Nephron progenitor cell (in vitro differentiated cells): ENCODE measurements at regions not wholly inside any gene's neighbourhood (a gene's known extent, or its start where the extent isn't known, plus 50 kb on each side); places are given as distances from the start of the nearest gene placed in this dataset.

Experiments
- DNase-seq: peaks from one replicate; pipeline ENCODE4 v3.0.0; 2021
- H3K27ac Mint-ChIP-seq: 2 replicates; pipeline ENCODE4 v1.8.0; 2021; ENCODE audit warnings: mild to moderate bottlenecking, moderate library complexity, mixed read lengths
- H3K27me3 Mint-ChIP-seq: 2 replicates; pipeline ENCODE4 v1.8.0; 2021; ENCODE audit warnings: mild to moderate bottlenecking, low read depth, mixed read lengths; ENCODE audit not compliant: poor library complexity
- H3K36me3 Mint-ChIP-seq: 2 replicates; pipeline ENCODE4 v1.8.0; 2021; ENCODE audit warnings: low read depth, mixed read lengths
- H3K4me1 Mint-ChIP-seq: 2 replicates; pipeline ENCODE4 v1.8.0; 2021; ENCODE audit warnings: mixed read lengths
- H3K4me3 Mint-ChIP-seq: 2 replicates; pipeline ENCODE4 v1.8.0; 2021; ENCODE audit warnings: mild to moderate bottlenecking, moderate library complexity, mixed read lengths
- H3K9me3 Mint-ChIP-seq: 2 replicates; pipeline ENCODE4 v1.8.0; 2021; ENCODE audit warnings: mild to moderate bottlenecking, moderate library complexity, mixed read lengths
- TF ChIP-seq, protein P1 (sequence below): fragments of 200-600 bp; sonication (generic); IDR thresholded peaks from 2 replicates; pipeline ENCODE4 v1.5.0; 2021; ENCODE audit warnings: antibody characterized with exemption

DNA sequence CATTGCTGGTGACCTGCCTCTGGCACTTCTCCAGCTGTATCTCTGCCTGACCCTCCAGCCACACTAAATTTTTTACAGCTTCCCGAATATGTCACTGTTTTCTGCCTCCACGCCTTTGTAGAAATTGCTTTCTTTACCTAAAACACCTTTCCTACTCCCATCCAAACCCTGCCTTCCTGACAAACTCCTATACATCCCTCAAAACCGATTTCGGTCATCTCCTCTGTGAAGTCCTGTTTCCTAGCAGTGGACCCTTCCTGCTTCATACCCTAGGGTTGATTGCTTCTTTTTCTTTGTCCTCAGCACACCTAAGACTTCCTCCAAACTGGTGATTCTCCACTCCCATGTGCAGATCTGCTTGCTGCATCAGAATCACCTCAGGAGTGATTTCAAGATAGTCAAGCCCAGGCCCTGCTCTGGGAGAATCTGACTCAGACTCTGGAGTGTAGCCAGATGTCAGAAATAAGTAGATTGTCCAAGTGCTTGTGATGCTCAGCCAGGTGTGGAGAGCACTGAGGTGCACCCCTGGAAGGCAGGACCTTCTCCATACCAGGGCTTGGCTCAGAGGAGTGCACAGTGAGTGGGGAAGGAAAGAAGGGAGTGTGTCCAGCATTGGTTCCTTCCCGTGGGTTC, 184.2 kb downstream of the COPRS start:
- Mint-ChIP-seq H3K4me1 (no peaks in the 10 kb centered on the region), H3K27me3 (peaks cover 24% of the 10 kb centered on the region), H3K36me3 (no peaks in the 10 kb centered on the region), H3K9me3 (peaks cover 16% of the 10 kb centered on the region), H3K4me3 (no peak overlapping the region), H3K27ac (no peak overlapping the region)
- TF ChIP-seq, protein P1, sequence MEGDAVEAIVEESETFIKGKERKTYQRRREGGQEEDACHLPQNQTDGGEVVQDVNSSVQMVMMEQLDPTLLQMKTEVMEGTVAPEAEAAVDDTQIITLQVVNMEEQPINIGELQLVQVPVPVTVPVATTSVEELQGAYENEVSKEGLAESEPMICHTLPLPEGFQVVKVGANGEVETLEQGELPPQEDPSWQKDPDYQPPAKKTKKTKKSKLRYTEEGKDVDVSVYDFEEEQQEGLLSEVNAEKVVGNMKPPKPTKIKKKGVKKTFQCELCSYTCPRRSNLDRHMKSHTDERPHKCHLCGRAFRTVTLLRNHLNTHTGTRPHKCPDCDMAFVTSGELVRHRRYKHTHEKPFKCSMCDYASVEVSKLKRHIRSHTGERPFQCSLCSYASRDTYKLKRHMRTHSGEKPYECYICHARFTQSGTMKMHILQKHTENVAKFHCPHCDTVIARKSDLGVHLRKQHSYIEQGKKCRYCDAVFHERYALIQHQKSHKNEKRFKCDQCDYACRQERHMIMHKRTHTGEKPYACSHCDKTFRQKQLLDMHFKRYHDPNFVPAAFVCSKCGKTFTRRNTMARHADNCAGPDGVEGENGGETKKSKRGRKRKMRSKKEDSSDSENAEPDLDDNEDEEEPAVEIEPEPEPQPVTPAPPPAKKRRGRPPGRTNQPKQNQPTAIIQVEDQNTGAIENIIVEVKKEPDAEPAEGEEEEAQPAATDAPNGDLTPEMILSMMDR, result no peak
- DNase-seq, result no peak

DNA sequence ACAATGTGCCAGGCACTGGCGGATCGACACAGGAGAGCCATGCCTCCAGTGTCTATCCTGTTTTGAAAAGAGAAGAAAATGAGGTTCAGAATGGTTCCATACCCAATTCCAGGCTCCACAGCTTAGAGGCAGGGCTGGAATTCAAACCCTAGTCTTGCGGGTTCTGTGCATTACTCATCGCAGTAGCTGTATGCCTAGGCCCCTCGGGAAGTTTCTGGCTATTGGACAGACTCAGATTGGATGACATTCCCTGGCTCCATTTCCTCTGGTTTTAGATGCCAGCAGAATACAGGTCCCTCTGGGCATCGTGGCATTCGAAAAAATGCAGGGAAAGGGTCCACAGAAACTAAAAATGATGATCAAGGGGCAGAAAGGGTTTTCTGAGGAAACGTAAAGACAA, 184.7 kb downstream of the COPRS start:
- TF ChIP-seq, protein P1, result no peak
- no peaks in the 10 kb centered on the region for H3K4me1 Mint-ChIP-seq
- H3K36me3 Mint-ChIP-seq, result no peaks in the 10 kb centered on the region
- H3K9me3 Mint-ChIP-seq, result peaks cover 21% of the 10 kb centered on the region
- H3K27ac Mint-ChIP-seq, result no peak overlapping the region
- DNase-seq, result no peak
- H3K27me3 Mint-ChIP-seq, result peaks cover 27% of the 10 kb centered on the region
- no peak overlapping the region for H3K4me3 Mint-ChIP-seq

DNA sequence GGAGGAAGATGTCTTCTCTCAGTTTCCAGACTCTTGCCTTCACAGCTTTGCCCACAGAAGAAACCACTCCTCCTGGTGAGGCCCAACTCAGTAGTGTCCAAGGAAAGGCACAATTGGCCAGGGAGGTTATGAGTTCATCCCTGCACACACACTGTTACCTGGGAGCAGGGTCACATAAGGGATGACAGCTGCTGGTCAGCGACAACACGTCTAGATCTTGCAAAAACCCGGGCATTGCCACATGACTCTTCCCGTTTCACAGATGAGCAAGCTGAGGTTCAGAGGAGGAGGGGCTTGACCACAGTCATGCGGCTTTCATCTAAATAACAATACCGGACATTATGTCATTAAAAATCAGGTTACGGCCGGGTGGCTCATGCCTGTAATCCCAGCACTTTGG, 186.0 kb downstream of the COPRS start:
- no peak overlapping the region for H3K4me3 Mint-ChIP-seq
- H3K27me3 Mint-ChIP-seq, result peaks cover 30% of the 10 kb centered on the region
- H3K4me1 Mint-ChIP-seq, result no peaks in the 10 kb centered on the region
- no peak for DNase-seq
- TF ChIP-seq, protein P1, result no peak
- no peak overlapping the region for H3K27ac Mint-ChIP-seq
- peaks cover 30% of the 10 kb centered on the region for H3K9me3 Mint-ChIP-seq
- H3K36me3 Mint-ChIP-seq, result no peaks in the 10 kb centered on the region

DNA sequence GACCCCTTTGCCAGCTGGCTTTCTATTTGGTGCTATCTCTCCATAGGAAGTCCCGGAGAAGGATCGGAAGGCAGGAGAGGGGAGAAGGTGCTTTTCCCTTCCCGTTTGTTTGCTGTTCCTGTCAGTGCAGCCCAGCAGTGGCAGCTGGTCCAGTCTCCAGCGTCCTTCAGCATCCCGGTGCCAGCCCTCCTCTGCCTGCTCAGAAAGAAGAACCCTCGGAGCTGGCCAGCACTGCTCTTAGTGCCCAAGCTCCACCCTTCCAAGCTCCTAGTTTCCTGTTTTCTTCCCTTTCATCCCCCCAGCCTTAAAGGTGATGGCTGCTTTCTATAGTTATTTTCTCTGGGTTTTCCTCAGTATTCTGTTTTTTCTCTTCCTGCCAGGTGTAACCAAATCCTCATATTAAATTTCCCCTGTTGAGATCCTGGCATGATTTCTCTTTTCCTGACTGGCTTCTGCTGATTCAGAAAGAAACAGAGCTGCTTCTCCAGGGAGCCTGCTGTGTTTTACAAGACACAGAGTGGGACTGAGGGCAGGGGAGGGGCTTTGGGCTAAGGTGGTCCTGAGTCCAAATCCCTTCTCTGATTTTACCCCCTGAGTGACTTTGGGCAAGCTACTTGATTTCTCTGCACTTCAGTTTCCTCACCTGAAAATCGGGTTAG, 186.8 kb downstream of the COPRS start:
- no peaks in the 10 kb centered on the region for H3K4me1 Mint-ChIP-seq
- H3K4me3 Mint-ChIP-seq, result no peak overlapping the region
- TF ChIP-seq, protein P1, result no peak
- no peak for DNase-seq
- H3K27me3 Mint-ChIP-seq, result peaks cover 33% of the 10 kb centered on the region
- H3K9me3 Mint-ChIP-seq, result peaks cover 36% of the 10 kb centered on the region
- H3K27ac Mint-ChIP-seq, result no peak overlapping the region
- H3K36me3 Mint-ChIP-seq, result no peaks in the 10 kb centered on the region

DNA sequence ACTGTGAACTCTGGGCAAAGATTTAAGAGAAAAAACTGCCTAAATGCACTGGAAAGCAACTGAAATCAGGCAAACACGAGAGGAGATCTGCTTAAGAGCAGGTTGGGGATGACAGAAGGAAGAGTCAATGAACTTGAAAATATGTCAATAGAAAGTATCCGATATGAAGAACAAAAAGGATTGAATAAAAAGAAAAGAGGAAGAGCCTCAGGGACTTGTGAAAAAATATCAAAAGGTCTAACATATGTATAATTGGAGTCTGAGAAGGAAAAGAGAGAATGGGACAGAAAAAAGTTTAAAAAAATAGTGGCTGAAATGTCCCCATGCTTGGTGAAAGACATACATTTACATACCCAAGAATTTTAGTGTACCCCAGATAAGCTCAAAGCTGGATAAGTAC, 195.5 kb downstream of the COPRS start:
- TF ChIP-seq, protein P1, result no peak
- no peak overlapping the region for H3K4me3 Mint-ChIP-seq
- H3K9me3 Mint-ChIP-seq, result peaks cover 64% of the 10 kb centered on the region
- peaks cover 16% of the 10 kb centered on the region for H3K27me3 Mint-ChIP-seq
- DNase-seq, result no peak
- H3K27ac Mint-ChIP-seq, result no peak overlapping the region
- no peaks in the 10 kb centered on the region for H3K4me1 Mint-ChIP-seq
- peaks cover 8% of the 10 kb centered on the region for H3K36me3 Mint-ChIP-seq

DNA sequence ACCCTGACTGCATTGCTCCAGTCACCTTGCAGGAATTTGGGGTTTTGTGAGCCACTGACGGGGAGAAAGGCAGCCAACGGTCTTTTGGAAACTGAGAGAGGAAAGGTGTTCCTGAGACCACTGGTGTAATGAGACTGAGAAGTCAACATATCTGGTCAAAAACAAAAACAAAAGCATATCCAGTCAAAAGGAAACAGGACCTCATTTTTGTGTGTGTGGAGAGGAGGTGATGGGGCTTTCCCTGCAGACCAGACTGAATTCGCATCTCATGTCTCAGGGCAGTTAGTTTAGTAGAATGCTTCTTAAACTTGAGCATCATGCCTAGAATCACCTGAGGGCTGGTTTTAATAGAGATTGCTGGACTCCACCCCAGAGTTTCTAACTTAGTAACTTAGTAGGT, 198.4 kb downstream of the COPRS start:
- no peaks in the 10 kb centered on the region for H3K4me1 Mint-ChIP-seq
- peaks cover 8% of the 10 kb centered on the region for H3K36me3 Mint-ChIP-seq
- no peak overlapping the region for H3K27ac Mint-ChIP-seq
- no peak overlapping the region for H3K4me3 Mint-ChIP-seq
- no peak for DNase-seq
- TF ChIP-seq, protein P1, result no peak
- peaks cover 37% of the 10 kb centered on the region for H3K9me3 Mint-ChIP-seq
- peaks cover 4% of the 10 kb centered on the region for H3K27me3 Mint-ChIP-seq
